Vagina (tissue), 2 donors: ENCODE measurements at regions not wholly inside any gene's neighbourhood (a gene's known extent, or its start where the extent isn't known, plus 50 kb on each side); places are given as distances from the start of the nearest gene placed in this dataset.

ENCODE experiments used
- DNase-seq, 2 donors: peaks; one replicate each; pipeline ENCODE4 v3.0.0-alpha.2; 2017; ENCODE audit errors: extremely low spot score in 2 of 2
- H3K27ac ChIP-seq: fragments of 200-600 bp; sonication (generic); one replicate; pipeline ENCODE4 v1.5.1; 2019
- H3K27me3 ChIP-seq: fragments of 200-600 bp; sonication (generic); one replicate; pipeline ENCODE4 v1.5.1; 2019
- H3K36me3 ChIP-seq, 2 donors: fragments of 200-600 bp; sonication (generic); one replicate each; pipeline ENCODE4 v1.5.1; 2017 to 2019
- H3K4me1 ChIP-seq: fragments of 200-600 bp; sonication (generic); one replicate; pipeline ENCODE4 v1.5.1; 2019
- H3K4me3 ChIP-seq, 2 donors: fragments of 200-600 bp; sonication (generic); 1 replicate in 1 of 2; 2 replicates in 1 of 2; pipeline ENCODE4 v1.5.1; 2016 to 2019
- H3K9me3 ChIP-seq: fragments of 200-600 bp; sonication (generic); one replicate; pipeline ENCODE4 v1.5.1; 2019
- CTCF ChIP-seq, 3 experiments: fragments of 450-650 bp in 2 of 3; fragments of 200-600 bp in 1 of 3; sonication (generic) in 1 of 3; IDR thresholded peaks; one replicate each; pipeline ENCODE4 v1.5.1; 2017 to 2019; ENCODE audit warnings: antibody characterized with exemption in 3 of 3, mild to moderate bottlenecking in 2 of 3, moderate library complexity in 2 of 3
- POLR2A ChIP-seq, 2 donors: fragments of 450-650 bp; IDR thresholded peaks; one replicate each; pipeline ENCODE4 v1.6.1; 2017; ENCODE audit warnings: antibody characterized with exemption in 2 of 2, mild to moderate bottlenecking in 2 of 2, moderate library complexity in 2 of 2
- POLR2AphosphoS5 ChIP-seq, 2 donors: sonication (generic); formaldehyde crosslinking; IDR thresholded peaks; one replicate each; pipeline ENCODE4 v1.9.0; 2017; ENCODE audit warnings: antibody characterized with exemption in 2 of 2, mild to moderate bottlenecking in 2 of 2, low read depth in 1 of 2; ENCODE audit not compliant: insufficient read depth in 1 of 2
- intact Hi-C: fragments of 100-400 bp; cut with DNase I; formaldehyde crosslinking; loops from one replicate; pipeline ENCODE4 v1.15.1; 2023

- Histone ChIP-seq H3K9me3 (no peaks in the 10 kb centered on the region), H3K27me3 (no peaks in the 10 kb centered on the region), H3K4me1 (no peaks in the 10 kb centered on the region), H3K36me3 (no peaks in the 10 kb centered on the region), H3K4me3 (no peak overlapping the region), H3K27ac (no peak overlapping the region)
- no peak for DNase-seq
- TF ChIP-seq POLR2A (IDR thresholded peaks at IDR 0.05) (no peak), POLR2AphosphoS5 (IDR thresholded peaks at IDR 0.05; ENCODE audit: insufficient read depth in 1 of 2, low read depth in 1 of 2) (no peak), CTCF (IDR thresholded peaks at IDR 0.05) (no peak)
- intact Hi-C loops, result no loop called here
Measured at GRCh38 chr5:143930561-143930960, 118.6 kb downstream of the HMHB1 start.

DNA sequence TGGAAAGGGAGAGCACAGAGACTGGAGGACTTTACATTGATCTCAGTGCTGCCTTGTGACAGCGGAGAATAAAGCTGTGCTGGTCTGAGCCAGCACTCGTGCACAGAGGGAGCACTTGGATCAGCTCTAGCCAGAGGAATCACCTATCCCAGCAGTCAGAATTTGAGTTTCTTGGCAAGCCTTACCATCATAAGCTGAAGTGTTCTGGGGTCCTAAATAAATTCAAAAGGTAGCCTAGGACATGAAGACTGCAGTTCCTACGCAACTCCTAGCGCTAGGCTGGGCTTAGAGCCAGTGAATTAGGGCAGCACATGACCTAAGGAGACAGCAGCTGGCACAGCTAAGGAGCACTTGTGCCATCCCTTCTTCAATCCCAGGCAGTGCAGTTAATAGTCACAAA lies 119.5 kb downstream of the HMHB1 start:
- intact Hi-C loops, result no loop called here
- TF ChIP-seq CTCF (IDR thresholded peaks at IDR 0.05) (no peak), POLR2A (IDR thresholded peaks at IDR 0.05) (no peak), POLR2AphosphoS5 (IDR thresholded peaks at IDR 0.05; ENCODE audit: insufficient read depth in 1 of 2, low read depth in 1 of 2) (no peak)
- Histone ChIP-seq H3K27me3 (no peaks in the 10 kb centered on the region), H3K4me1 (no peaks in the 10 kb centered on the region), H3K4me3 (no peak overlapping the region), H3K36me3 (no peaks in the 10 kb centered on the region), H3K27ac (no peak overlapping the region), H3K9me3 (no peaks in the 10 kb centered on the region)
- no peak for DNase-seq

GRCh38 chr5:143931986-143932385 lies 120.0 kb downstream of the HMHB1 start:
- DNase-seq, result no peak
- Histone ChIP-seq H3K9me3 (no peaks in the 10 kb centered on the region), H3K27me3 (no peaks in the 10 kb centered on the region), H3K27ac (no peak overlapping the region), H3K36me3 (no peaks in the 10 kb centered on the region), H3K4me3 (no peak overlapping the region), H3K4me1 (no peaks in the 10 kb centered on the region)
- no peak for TF ChIP-seq CTCF (IDR thresholded peaks at IDR 0.05)
- no peak for TF ChIP-seq POLR2A (IDR thresholded peaks at IDR 0.05)
- TF ChIP-seq POLR2AphosphoS5 (IDR thresholded peaks at IDR 0.05; ENCODE audit: insufficient read depth in 1 of 2, low read depth in 1 of 2), result no peak
- intact Hi-C loops, result no loop called here

DNA sequence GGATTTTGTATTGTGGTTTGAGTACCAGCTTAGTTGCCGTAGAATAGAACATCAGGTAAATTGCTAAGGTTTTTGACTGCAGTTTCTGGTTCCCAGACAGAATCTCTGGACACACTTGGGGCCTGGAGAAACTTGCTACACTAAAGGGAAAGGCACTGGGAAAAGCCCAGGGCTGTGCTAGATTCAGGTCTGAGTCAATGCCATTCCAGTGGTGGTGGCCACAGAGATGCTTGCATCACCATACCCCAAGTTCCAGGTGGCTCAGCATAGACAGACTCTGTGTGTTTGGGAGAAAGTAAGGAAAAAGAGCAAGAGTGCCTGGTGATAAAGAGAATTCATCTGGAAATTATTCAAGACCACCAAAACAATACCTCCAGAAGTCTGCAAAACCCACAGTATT lies 120.6 kb downstream of the HMHB1 start:
- no peaks in the 10 kb centered on the region for H3K9me3 ChIP-seq
- TF ChIP-seq POLR2AphosphoS5 (IDR thresholded peaks at IDR 0.05; ENCODE audit: insufficient read depth in 1 of 2, low read depth in 1 of 2) (no peak), POLR2A (IDR thresholded peaks at IDR 0.05) (no peak), CTCF (IDR thresholded peaks at IDR 0.05) (no peak)
- no peaks in the 10 kb centered on the region for H3K27me3 ChIP-seq
- H3K4me1 ChIP-seq, result no peaks in the 10 kb centered on the region
- no peak overlapping the region for H3K4me3 ChIP-seq
- H3K36me3 ChIP-seq, result no peaks in the 10 kb centered on the region
- H3K27ac ChIP-seq, result no peak overlapping the region
- DNase-seq, result no peak
- intact Hi-C loops, result no loop called here

DNA sequence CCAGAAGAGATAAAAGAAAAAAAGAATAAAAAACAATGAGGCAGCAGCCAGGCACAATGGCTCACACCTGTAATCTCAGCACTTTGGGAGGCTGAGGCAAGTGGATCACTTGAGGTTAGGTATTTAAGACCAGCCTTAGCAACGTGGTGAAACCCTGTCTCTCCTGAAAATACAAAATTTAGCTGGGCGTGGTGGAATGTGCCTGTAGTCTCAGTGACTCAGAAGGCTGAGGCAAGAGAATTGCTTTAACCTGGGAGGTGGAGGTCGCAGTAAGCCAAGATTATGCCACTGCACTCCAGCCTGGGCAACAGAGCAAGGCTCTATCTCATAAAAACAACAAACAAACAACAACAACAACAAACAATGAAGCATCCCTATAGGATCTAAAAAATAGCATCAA lies 121.5 kb downstream of the HMHB1 start:
- no peak for TF ChIP-seq POLR2A (IDR thresholded peaks at IDR 0.05)
- TF ChIP-seq POLR2AphosphoS5 (IDR thresholded peaks at IDR 0.05; ENCODE audit: insufficient read depth in 1 of 2, low read depth in 1 of 2), result no peak
- TF ChIP-seq CTCF (IDR thresholded peaks at IDR 0.05), result no peak
- H3K9me3 ChIP-seq, result no peaks in the 10 kb centered on the region
- DNase-seq, result no peak
- no peak overlapping the region for H3K27ac ChIP-seq
- intact Hi-C loops, result no loop called here
- no peak overlapping the region for H3K4me3 ChIP-seq
- H3K36me3 ChIP-seq, result no peaks in the 10 kb centered on the region
- no peaks in the 10 kb centered on the region for H3K4me1 ChIP-seq
- H3K27me3 ChIP-seq, result no peaks in the 10 kb centered on the region
